Femur (tissue), 1 donor: ENCODE measurements at regions not wholly inside any gene's neighbourhood (a gene's known extent, or its start where the extent isn't known, plus 50 kb on each side); places are given as distances from the start of the nearest gene placed in this dataset.
A peak's percentile ranks its signal among the peaks of the same experiment; 100 is the strongest.
"Not testable (repeated sequence)": the region's sequence is repeated elsewhere in the genome, so short reads cannot be mapped to it uniquely, and the experiment has no call there.

Source experiments
- DNase-seq: peaks from one replicate; pipeline ENCODE4 v3.0.0-alpha.2; 2017

DNA sequence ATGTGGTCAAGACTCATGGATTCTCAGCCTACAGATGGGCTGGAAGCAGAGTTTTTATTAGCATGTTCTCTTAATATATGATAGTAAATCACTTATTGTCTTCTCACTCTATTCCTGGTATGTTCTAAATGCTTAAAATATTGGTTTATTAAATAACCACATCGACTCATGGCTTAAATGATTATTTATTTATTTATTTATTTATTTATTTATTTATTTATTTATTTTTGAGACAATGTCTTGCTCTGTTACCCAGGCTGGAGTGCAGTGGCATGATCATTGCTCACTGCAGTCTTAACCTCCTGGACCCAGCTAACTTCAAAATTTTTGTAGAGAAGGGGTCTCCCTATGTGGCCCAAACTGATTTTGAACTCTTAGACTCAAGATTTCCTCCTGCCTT, 457.2 kb upstream of the TNC start:
- DNase-seq = no peak

DNA sequence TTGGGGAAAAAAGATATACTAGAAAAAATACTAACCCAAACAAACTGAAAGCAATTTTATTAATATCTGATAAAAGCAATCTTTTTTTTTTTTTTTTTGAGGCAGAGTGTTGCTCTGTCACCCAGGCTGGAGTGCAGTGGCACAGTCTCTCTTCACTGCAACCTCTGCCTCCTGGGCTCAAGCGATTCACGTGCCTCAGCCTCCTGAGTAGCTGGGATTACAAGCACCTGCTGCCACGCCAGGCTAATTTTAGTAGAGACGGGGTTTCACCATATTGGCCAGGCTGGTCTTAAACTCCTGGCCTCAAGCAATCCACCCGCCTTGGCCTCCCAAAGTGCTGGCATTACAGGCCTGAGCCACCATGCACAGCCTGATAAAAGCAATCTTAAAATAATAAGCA, 467.5 kb upstream of the TNC start:
- not testable (repeated sequence) for DNase-seq

DNA sequence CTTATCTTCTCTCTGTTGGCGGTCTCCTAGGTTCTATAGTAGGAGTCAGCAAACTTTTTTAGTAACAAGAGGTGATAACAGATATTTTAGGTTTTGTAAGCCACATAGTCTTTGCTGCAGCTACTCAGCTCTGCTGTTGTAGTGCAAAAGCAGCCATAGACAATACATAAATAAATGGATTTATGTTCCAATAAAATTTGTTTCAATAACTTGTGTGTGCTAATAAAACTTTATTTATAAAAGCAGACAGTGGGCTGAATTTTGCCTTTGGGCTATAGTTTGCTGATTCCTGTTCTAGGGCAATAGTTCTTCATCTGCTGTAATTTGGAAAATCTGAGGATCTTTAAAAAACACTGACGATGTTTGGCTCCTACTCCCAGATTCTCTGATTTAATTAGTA, 469.4 kb upstream of the TNC start:
- DNase-seq = no peak

DNA sequence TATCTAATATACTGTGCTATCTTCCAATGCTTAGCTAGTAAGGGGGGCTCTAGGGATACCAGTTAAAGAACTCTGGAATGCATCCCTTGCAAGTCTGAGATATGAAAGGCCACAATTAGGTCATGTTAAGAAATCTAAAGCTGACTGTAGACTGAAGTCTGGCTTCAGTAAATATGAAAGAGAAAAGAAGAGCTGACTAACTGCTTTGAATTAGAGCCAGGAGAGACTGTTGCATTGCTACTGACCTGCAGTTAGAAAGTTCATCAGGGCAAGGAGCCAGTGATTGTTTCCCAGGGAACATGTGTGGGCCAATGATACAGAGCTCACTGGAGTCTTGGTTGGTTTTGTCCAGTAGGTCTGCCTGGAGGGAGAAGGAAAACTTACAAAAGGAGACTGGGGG, 472.1 kb upstream of the TNC start:
- peak; percentile 28 for DNase-seq

DNA sequence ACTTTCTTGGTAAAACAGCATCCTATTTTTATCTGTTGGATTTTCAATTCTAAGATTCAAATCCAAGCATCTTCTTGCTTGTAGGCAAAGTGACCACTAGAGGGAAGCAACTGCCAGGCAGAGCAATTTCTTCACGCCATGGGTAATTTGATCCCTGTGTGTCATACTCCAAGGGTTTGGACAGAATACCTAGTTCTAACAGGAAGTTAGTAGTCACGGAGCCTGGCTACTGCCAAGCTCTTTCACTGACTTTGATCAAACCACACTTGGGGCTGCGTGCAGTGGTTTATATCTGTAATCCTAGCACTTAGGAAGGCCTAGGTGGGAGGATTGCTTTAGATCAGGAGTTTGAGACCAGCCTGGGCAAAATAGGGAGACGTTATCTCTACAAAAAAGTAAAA, 473.6 kb upstream of the TNC start:
- DNase-seq = peak; percentile 86

DNA sequence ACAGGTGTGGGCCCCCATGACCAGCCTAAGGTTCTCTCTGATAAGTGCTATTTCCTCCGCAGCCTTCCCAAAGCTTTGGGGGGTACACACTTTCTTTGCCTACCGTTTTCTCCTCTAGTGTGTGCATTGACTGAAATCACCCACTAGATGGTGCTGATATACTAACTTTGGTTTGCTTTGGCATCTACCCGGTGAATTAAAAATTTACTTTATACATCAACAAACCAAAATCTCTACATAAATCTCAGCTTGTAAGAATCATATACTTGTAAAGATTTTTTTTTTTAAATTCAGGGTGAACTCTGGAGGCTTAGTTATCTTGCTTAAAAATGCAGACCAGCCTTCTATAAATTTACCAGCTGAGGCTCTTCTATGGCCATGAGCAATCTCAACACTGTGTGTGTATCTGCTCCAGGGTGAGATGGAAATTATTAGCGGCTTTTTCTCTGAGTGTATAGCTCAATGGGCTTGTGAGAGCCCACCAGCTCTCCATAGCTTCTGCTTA, 475.7 kb upstream of the TNC start:
- no peak for DNase-seq

DNA sequence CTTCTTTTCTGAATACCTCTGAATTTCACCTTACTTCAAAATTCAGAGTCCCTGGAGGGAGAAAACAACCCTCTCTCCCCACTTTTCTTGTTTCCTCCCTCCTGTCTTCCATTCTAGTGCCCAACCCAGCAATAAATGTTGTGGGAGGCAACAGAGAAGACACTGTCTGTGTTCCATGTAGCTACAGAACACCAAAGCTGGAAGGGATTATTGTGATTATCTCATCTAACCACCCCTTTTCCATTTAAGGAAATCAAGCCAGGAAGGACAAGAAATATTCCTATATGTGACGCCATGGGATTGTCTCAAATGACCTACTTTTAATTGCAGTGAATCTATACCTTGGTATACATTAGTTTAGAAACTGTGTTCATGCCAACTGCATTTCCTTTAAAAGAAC, 476.6 kb upstream of the TNC start:
- DNase-seq = no peak

DNA sequence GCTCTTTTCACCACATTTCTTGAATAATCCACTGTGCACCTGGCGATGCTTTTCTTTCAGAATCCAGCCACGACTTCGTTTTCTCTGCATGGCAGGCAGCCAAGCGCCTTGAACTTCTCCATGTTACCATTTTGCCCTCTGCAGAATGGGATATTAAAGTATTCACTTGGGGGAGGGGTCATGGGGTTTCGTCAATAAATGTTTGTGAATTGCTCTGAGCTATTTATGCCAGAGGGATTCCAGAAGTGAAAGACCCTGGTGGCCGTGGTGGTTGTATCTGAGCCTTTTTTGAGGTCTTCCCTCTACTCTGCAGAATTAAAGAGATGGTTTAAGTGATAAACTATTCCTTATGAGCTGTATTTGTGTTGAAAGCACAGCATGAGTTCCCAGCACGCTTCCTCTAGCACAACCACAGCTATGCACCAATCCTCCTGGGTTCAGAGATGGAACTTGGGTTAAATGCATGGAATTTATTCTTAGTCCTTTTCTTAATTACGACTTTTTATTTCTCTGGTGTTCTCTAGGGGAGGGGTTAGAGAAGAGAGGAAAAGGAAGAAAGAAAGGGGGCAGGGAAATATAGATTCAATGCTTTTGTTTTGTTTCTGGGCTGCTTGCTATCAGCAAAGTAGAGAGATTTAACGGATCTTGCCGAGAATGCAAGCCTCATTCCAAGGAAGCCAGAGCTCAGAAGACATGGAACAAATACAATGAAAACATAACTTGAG, 478.2 kb upstream of the TNC start:
- peak; percentile 60 for DNase-seq

DNA sequence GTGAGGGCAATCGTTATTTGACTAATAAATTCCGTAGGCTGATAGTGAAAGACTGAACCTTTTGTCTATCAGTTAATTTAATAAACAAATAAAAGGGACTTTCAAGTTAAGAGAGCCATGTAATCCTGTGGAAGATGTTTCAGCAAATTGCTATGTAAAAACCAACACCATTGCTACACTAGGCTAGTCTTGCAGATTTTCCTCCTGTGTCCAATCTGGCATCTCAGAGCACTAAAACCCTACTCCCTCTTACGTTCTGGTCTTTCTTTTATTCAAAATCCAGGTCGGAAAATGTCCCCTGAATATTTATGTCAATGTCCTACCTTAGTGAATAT, 478.8 kb upstream of the TNC start:
- DNase-seq = no peak

DNA sequence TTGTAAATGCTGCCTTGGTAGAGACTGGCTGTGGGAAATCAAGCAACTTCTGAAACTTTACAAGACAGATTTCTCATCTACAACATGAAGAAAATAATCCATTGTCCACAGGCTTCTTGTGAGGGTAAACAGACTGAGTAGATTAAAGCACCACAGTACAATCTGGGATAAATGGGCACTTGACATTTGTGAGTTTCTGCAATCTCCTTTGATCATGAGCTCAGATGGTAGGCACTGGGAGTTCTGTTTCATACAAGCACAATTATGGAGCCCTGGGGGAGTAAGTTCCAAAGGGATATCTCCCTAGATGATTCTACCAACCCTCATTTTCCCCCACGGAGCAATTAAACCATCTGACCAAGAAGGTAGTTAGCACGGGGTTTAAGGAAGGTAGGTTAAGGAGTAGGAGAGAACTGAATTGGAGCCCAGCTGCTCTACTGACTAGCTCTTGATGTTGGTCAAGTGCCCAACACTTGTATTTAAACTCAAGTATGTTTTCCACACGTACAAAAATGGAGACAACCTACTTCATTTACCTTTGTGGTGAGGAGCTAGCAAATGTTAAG, 479.5 kb upstream of the TNC start:
- DNase-seq = no peak

DNA sequence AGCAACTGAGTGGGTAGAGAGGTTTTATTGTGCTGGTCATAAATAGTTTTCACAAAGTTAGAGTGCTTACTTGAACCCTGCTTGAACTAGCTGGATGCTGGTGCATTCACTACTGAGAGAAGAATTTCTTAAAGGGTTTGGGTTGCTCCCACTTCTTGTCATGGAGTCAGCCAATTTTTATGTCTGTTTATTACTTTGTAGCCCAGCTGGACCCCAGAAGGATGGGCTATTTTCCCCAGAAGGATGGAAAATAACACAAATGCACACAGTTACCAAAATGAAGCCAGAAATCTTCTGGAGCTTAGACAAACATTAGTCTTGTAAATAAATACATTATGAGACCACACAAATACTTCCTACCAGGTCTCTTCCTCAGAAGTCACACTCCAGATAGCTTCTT, 480.8 kb upstream of the TNC start:
- no peak for DNase-seq

DNA sequence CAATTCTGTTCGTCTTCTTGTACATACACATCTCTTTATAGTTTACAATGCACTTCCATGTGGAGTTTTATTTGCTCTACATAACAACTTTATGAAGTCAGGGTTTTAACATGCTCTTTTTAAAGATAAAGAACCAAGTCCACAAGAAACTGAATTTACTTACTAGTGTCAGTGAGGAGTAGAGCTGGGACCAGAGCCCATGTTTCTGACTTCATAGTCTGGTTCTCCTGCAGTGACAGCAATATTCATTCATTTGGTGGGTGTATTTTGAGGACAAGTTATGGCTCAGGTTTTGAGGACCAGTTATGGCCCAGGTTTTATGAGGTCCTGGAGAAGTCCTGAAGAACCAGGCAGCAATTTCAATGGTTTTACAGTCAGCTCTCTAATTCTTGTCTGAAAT, 481.9 kb upstream of the TNC start:
- DNase-seq = no peak

DNA sequence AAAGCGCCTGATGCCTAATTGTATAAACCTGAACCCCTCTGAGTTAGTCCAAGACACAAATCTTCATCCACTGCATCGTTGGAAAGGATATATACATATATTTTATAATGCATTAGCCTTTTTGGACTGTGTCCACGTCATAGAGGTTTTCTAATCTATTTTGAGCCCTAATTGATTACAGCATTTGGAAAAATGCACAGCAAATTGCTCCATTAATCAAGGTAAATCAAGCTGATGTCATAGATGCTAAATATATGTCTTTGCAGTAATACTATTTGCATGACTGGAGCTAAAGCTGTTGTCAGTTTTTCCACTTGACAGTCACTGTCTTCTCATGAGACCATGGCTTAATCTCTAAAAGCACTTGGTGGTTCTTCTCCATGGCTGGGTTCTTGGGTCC, 483.5 kb upstream of the TNC start:
- no peak for DNase-seq

DNA sequence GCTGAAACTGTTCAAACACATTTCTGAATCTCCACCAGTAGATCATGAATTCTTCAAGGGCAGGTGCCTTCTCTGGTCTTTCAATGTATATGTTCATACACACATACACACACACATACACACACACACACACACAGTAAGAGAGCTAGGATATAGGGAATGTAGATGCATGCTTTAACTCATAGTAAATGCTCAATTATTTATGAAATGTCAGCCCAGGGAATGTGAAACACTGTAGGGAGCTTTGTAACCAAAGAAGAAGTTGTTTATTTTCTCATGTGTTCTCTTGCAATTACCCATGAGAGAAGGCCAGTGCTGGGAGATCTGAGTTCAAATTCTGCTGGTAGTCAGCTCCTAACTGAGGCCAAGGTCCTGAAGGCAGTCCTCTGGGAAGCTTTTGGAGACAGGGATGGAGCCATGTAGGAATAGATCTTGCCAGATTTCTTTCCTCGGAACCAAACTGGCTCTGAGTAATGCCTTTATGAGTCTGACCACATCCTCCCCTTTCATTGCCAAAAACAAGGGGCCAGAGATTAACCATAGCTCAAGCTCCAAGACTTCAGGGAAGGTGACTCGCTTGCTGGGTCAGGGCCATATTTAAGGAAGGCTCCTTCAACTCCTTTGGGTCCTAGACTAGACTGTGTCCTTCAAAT, 487.0 kb upstream of the TNC start:
- DNase-seq = no peak

DNA sequence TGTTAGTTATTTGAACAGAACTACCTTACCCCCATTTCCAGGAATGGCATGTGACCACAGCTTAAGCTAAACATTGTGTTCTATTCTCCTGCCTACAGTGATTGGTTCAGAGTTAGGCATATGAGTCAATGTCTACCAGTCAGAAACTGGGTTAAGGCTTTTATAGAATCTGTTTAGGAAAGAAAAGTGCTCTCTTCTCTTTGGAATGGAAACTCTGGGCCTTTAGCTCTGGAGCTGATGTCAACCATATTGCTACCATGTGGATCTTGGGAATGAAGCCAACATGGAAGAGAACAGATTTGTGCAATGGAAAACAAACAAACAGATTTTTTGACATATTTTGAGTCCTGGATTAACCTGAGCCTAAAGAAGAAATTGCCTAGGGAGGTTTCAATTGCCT, 488.9 kb upstream of the TNC start:
- DNase-seq = no peak

DNA sequence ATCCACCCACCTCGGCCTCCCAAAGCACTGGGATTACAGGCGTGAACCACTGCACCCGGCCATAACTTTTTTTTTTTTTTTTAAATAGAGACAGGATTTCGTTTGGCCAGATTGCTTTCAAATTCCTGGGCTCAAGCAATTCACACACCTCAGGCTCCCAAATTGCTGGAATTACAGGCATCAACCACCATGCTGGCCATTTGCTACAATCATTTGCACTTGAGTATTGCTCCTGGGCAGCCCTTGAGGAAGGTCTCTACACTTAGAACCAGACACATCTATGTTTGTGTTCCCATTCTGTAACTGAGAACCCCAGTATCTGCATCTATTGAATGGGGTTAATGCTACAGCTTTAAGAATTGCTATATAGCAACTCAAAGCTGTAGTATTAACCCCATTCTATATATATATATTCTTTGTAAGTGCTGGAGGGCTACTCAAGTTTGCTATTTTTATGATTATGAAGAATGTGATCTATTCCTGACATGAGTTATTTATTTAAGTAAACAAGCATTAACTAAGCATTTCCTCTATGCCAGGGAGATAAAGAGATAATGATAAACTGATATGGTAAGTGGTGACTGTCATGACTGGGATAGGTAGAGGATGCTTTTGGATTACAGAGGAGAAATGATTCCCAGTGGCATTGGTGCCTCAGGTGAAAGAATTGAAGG, 496.5 kb upstream of the TNC start:
- no peak for DNase-seq

DNA sequence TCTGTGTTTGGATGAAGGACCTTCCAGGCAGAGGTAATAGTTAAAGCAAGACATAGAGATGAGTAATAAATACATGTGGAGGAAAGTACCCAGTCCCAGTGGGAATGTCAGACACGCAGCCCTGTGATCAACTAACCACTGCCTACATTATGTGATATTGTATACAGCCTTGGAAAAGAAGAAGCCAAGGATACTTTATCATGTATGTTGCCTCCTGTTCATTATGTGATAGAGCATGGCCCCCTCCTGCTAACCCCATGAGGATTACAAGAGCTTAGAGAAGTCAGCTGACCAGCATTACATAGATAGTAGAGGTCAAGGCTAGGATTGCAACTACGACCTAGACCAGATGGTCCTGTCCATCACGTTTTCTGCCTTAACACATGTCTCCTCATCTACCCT, 497.0 kb upstream of the TNC start:
- DNase-seq = no peak

DNA sequence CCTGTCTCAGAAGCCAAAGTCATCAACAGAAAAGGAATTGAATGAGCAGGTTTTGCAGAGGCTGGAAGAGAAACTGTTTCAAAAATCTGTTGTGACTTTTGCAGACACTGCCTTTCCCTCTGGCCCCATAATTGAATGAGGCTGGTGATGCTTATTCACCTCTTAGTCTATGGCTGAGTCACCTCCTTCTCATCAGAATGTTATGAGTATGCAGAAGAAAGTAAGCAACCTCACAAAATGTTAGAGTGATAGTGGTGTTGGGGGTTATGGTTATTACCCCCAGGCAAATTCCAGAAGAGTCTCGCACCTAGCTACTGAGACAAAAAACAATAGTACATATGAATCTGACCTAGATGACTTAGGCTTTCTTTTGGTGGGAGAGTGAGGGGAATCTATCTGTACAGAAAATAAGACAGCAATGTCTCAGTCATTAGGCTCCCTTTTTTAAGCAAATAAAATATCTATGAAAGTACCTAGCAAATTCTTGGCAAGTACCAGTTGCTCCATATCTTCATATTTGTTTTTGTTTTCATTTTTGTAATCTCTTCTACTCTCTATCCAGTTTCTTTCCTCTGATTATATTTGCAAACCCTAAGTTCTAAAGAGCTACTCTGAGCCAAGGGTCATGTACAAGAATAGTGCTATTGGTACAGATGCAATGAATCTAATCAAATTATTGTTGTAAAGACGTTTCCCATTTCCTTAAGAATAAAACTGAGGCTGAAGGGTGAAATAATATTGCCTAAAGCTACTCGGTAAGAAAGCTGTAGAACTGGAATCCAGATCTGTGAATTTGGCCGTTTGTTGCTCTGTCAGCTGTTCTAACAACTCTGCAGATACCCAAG, 498.1 kb upstream of the TNC start:
- DNase-seq = no peak

DNA sequence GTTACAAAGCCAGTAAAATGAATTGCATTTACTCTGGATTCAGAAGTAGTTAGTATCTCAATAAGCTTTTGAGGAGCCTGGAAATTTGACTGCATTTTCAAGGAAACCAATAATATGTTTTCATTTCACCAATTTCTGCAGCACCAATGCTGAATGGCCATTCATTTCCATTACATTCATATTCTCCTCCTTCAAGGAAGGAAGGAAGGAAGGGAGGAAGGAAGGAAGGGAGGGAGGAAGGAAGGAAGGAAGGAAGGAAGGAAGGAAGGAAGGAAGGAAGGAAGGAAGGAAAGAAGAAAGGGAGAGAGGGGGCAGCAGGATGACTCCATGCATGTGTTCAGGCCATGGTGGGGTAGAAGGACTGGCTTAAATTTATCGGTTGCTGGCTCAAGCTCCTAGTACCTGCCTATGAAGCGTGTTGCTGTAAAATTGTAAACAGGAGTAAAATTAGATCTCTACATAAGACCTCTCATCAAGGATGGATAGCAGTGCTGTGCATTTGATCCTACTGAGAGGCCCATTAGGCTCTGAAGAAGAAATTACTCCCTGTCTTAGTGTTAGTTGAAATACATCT, 498.8 kb upstream of the TNC start:
- no peak for DNase-seq

DNA sequence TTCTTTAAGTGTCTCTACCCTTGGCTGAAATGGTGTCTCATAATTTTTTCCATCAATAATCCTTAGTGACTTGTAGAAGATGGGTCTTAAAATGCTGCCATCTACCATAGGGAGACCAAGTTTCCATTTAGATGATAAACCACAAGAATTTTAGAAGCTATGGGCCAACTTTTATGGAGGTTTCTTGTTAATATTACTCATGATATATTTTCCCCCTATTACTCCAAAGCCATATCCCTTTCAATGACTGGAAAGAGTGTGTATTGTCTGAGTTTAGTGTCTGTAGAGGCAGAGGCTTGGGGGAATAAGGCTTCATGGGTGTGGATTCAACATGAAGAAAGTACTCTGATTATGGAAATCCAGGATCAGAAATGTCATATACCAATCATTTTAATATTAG, 507.3 kb upstream of the TNC start:
- DNase-seq = no peak

DNA sequence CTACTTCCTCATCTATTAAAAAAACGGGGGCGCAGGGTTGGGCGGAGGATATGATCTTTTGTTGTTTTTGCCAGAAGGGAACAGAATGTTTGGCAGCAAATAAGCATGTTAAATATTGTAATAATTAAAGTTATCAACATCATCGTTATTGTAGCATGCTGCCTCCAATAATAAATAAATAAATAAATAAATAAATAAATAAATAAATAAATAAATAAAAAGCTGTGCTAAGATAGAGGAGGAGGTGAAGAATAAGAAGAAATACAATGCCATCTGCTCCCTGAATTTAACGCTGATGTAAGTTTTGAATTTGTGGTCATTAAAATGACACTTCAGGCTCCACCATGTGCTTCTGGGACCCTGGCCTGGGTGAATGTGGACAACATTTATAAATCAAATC, 508.0 kb upstream of the TNC start:
- no peak for DNase-seq

DNA sequence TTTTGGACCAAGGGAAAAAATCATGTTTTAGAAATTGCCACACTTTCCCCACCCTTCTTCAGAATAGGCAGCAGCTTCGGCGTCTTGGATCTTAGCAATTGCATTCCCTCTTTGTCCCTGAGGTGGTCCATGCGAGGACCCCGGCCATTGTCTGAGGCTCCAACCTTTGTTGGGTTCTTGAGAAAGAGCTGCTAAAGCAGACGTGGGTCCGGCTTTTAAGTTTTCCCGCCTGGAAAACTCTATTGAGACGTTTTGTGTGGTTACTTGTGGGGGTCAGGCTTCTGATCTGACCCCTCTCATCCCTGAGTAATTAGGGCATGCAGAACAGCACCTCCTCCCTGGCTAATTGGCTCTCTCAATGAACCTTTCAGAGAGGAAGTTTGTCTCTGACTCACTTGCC, 509.6 kb upstream of the TNC start:
- DNase-seq = no peak

DNA sequence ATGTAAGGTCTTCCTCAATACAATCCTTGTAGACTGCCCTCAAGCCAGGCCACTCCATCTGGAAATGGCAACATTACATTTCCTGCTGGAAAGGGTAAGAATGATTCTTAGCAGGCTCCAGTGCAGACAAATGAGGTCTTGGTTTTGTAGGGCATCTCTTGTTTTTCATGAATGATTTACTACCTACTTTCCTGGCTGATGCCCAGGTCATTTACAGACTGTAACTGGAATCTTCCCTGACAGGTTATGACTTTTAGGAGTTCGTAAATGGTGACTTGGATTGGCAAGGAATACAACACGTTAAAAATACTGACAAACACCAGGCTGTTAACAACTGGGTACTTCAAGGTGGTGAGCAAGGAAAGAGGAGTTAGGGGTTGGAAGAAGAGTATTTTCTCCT, 510.5 kb upstream of the TNC start:
- no peak for DNase-seq
